ENCODE measurements at regions not wholly inside any gene's neighbourhood (a gene's known extent, or its start where the extent isn't known, plus 50 kb on each side); places are given as distances from the start of the nearest gene placed in this dataset.
"Not testable (repeated sequence)": the region's sequence is repeated elsewhere in the genome, so short reads cannot be mapped to it uniquely, and the experiment has no call there.

GRCh38 chr9:30579810-30580209 lies 1804.6 kb upstream of the ACO1 start:
- ChIA-PET POLR2A (ENCODE audit: partially characterized antibody) (no interaction called here), CTCF (ENCODE audit: partially characterized antibody) (no interaction called here)
- Histone ChIP-seq H3K4me3 (ENCODE audit: low read length in 2 of 2) (no peak overlapping the region), H3K36me3 (ENCODE audit: insufficient read depth, low read length) (no peaks in the 10 kb centered on the region), H3K27me3 (ENCODE audit: insufficient read depth, low read length) (no peaks in the 10 kb centered on the region), H3K4me1 (ENCODE audit: insufficient read depth, low read length) (no peaks in the 10 kb centered on the region), H3K27ac (ENCODE audit: low read depth, low read length) (no peak overlapping the region), H3K9me3 (ENCODE audit: control insufficient read depth in 1 of 2, low read length in 2 of 2) (no peaks in the 10 kb centered on the region)
- Mint-ChIP-seq H3K27me3 (no peaks in the 10 kb centered on the region), H3K27ac (no peak overlapping the region), H3K9me3 (peaks cover 0 to 4% (median 0%) of the 10 kb centered on the region in 8 donors), H3K4me1 (no peaks in the 10 kb centered on the region), H3K36me3 (no peaks in the 10 kb centered on the region), H3K4me3 (no peak overlapping the region)
- no peak for DNase-seq
- intact Hi-C loops (cut with micrococcal nuclease), result no loop called here

GRCh38 chr9:30582240-30582639 lies 1802.2 kb upstream of the ACO1 start:
- H3K27me3 Mint-ChIP-seq, result no peaks in the 10 kb centered on the region
- CTCF ChIA-PET (ENCODE audit: partially characterized antibody), result no interaction called here

GRCh38 chr9:30584559-30584958 lies 1799.9 kb upstream of the ACO1 start:
- no peaks in the 10 kb centered on the region for H3K4me1 Mint-ChIP-seq
- peaks cover 0 to 2% (median 0%) of the 10 kb centered on the region in 8 donors for H3K9me3 Mint-ChIP-seq
- DNase-seq, result no peak
- H3K36me3 Mint-ChIP-seq, result no peaks in the 10 kb centered on the region
- ChIA-PET CTCF (ENCODE audit: partially characterized antibody) (no interaction called here), POLR2A (ENCODE audit: partially characterized antibody) (no interaction called here)
- no peak overlapping the region for H3K4me3 ChIP-seq (ENCODE audit: low read length in 2 of 2)
- H3K9me3 ChIP-seq (ENCODE audit: control insufficient read depth in 1 of 2, low read length in 2 of 2), result no peaks in the 10 kb centered on the region
- no peak overlapping the region for H3K4me3 Mint-ChIP-seq
- no peaks in the 10 kb centered on the region for H3K4me1 ChIP-seq (ENCODE audit: insufficient read depth, low read length)
- no peak overlapping the region for H3K27ac Mint-ChIP-seq
- no peak overlapping the region for H3K27ac ChIP-seq (ENCODE audit: low read depth, low read length)
- H3K36me3 ChIP-seq (ENCODE audit: insufficient read depth, low read length), result no peaks in the 10 kb centered on the region
- H3K27me3 Mint-ChIP-seq, result no peaks in the 10 kb centered on the region
- H3K27me3 ChIP-seq (ENCODE audit: insufficient read depth, low read length), result no peaks in the 10 kb centered on the region
- intact Hi-C loops (cut with micrococcal nuclease), result no loop called here

More at GRCh38 chr9:30582240-30582639, 1802.2 kb upstream of the ACO1 start:
- DNase-seq, result no peak
- H3K27ac Mint-ChIP-seq, result no peak overlapping the region
- Histone ChIP-seq H3K36me3 (ENCODE audit: insufficient read depth, low read length) (no peaks in the 10 kb centered on the region), H3K4me1 (ENCODE audit: insufficient read depth, low read length) (no peaks in the 10 kb centered on the region), H3K9me3 (ENCODE audit: control insufficient read depth in 1 of 2, low read length in 2 of 2) (no peaks in the 10 kb centered on the region), H3K4me3 (ENCODE audit: low read length in 2 of 2) (no peak overlapping the region), H3K27me3 (ENCODE audit: insufficient read depth, low read length) (no peaks in the 10 kb centered on the region), H3K27ac (ENCODE audit: low read depth, low read length) (no peak overlapping the region)
- POLR2A ChIA-PET (ENCODE audit: partially characterized antibody), result no interaction called here
- H3K9me3 Mint-ChIP-seq, result peaks cover 0 to 2% (median 0%) of the 10 kb centered on the region in 8 donors
- no peaks in the 10 kb centered on the region for H3K36me3 Mint-ChIP-seq
- no peak overlapping the region for H3K4me3 Mint-ChIP-seq
- H3K4me1 Mint-ChIP-seq, result no peaks in the 10 kb centered on the region
- intact Hi-C loops (cut with micrococcal nuclease), result no loop called here

GRCh38 chr9:30591461-30591860 lies 1793.0 kb upstream of the ACO1 start:
- POLR2A ChIA-PET (ENCODE audit: partially characterized antibody), result no interaction called here
- no peaks in the 10 kb centered on the region for H3K9me3 Mint-ChIP-seq
- H3K27ac ChIP-seq (ENCODE audit: low read depth, low read length), result no peak overlapping the region
- no peaks in the 10 kb centered on the region for H3K27me3 Mint-ChIP-seq
- H3K27me3 ChIP-seq (ENCODE audit: insufficient read depth, low read length), result no peaks in the 10 kb centered on the region
- no peaks in the 10 kb centered on the region for H3K36me3 Mint-ChIP-seq
- no peak for DNase-seq
- CTCF ChIA-PET (ENCODE audit: partially characterized antibody), result interaction anchor here (0.6 kb wide), 1 partner anchor 70 kb away, joined by 4 read pairs; no protein-coding TSS in a partner anchor
- no peak overlapping the region for H3K27ac Mint-ChIP-seq
- no peak overlapping the region for H3K4me3 ChIP-seq (ENCODE audit: low read length in 2 of 2)
- H3K4me1 Mint-ChIP-seq, result no peaks in the 10 kb centered on the region
- no peaks in the 10 kb centered on the region for H3K36me3 ChIP-seq (ENCODE audit: insufficient read depth, low read length)
- no peak overlapping the region for H3K4me3 Mint-ChIP-seq
- intact Hi-C loops (cut with micrococcal nuclease), result no loop called here
- H3K9me3 ChIP-seq (ENCODE audit: control insufficient read depth in 1 of 2, low read length in 2 of 2), result no peaks in the 10 kb centered on the region
- H3K4me1 ChIP-seq (ENCODE audit: insufficient read depth, low read length), result no peaks in the 10 kb centered on the region

- no peaks in the 10 kb centered on the region for H3K4me1 Mint-ChIP-seq
- no peaks in the 10 kb centered on the region for H3K27me3 ChIP-seq (ENCODE audit: insufficient read depth, low read length)
- CTCF ChIA-PET (ENCODE audit: partially characterized antibody), result no interaction called here
- intact Hi-C loops (cut with micrococcal nuclease), result no loop called here
- H3K4me3 Mint-ChIP-seq, result no peak overlapping the region
- H3K36me3 ChIP-seq (ENCODE audit: insufficient read depth, low read length), result no peaks in the 10 kb centered on the region
- POLR2A ChIA-PET (ENCODE audit: partially characterized antibody), result no interaction called here
- no peak overlapping the region for H3K27ac Mint-ChIP-seq
- H3K27me3 Mint-ChIP-seq, result no peaks in the 10 kb centered on the region
- H3K4me3 ChIP-seq (ENCODE audit: low read length in 2 of 2), result no peak overlapping the region
- no peak for DNase-seq
- H3K9me3 Mint-ChIP-seq, result peaks cover 0 to 4% (median 0%) of the 10 kb centered on the region in 8 donors
- no peaks in the 10 kb centered on the region for H3K9me3 ChIP-seq (ENCODE audit: control insufficient read depth in 1 of 2, low read length in 2 of 2)
- H3K36me3 Mint-ChIP-seq, result no peaks in the 10 kb centered on the region
- H3K27ac ChIP-seq (ENCODE audit: low read depth, low read length), result no peak overlapping the region
- H3K4me1 ChIP-seq (ENCODE audit: insufficient read depth, low read length), result no peaks in the 10 kb centered on the region
Measured at GRCh38 chr9:30597608-30598007, 1786.8 kb upstream of the ACO1 start.

- H3K27me3 Mint-ChIP-seq, result no peaks in the 10 kb centered on the region
- no peaks in the 10 kb centered on the region for H3K36me3 Mint-ChIP-seq
- ChIA-PET POLR2A (ENCODE audit: partially characterized antibody) (no interaction called here), CTCF (ENCODE audit: partially characterized antibody) (no interaction called here)
- Histone ChIP-seq H3K4me3 (ENCODE audit: low read length in 2 of 2) (no peak overlapping the region), H3K27me3 (ENCODE audit: insufficient read depth, low read length) (no peaks in the 10 kb centered on the region), H3K4me1 (ENCODE audit: insufficient read depth, low read length) (no peaks in the 10 kb centered on the region), H3K9me3 (ENCODE audit: control insufficient read depth in 1 of 2, low read length in 2 of 2) (no peaks in the 10 kb centered on the region), H3K27ac (ENCODE audit: low read depth, low read length) (no peak overlapping the region), H3K36me3 (ENCODE audit: insufficient read depth, low read length) (no peaks in the 10 kb centered on the region)
- no peak overlapping the region for H3K27ac Mint-ChIP-seq
- intact Hi-C loops (cut with micrococcal nuclease), result no loop called here
- DNase-seq, result no peak
- H3K9me3 Mint-ChIP-seq, result peaks cover 0 to 5% (median 0%) of the 10 kb centered on the region in 8 donors
- H3K4me3 Mint-ChIP-seq, result no peak overlapping the region
- no peaks in the 10 kb centered on the region for H3K4me1 Mint-ChIP-seq
Measured at GRCh38 chr9:30605936-30606335, 1778.5 kb upstream of the ACO1 start.

GRCh38 chr9:30609713-30610112 lies 1774.7 kb upstream of the ACO1 start:
- no peaks in the 10 kb centered on the region for H3K9me3 ChIP-seq (ENCODE audit: control insufficient read depth in 1 of 2, low read length in 2 of 2)
- Mint-ChIP-seq H3K27me3 (no peaks in the 10 kb centered on the region), H3K9me3 (peaks cover 0 to 2% (median 0%) of the 10 kb centered on the region in 8 donors), H3K4me1 (no peaks in the 10 kb centered on the region), H3K4me3 (no peak overlapping the region), H3K27ac (no peak overlapping the region), H3K36me3 (no peaks in the 10 kb centered on the region)
- H3K4me3 ChIP-seq (ENCODE audit: low read length in 2 of 2), result no peak overlapping the region
- H3K4me1 ChIP-seq (ENCODE audit: insufficient read depth, low read length), result no peaks in the 10 kb centered on the region
- no peaks in the 10 kb centered on the region for H3K27me3 ChIP-seq (ENCODE audit: insufficient read depth, low read length)
- H3K27ac ChIP-seq (ENCODE audit: low read depth, low read length), result no peak overlapping the region
- intact Hi-C loops (cut with micrococcal nuclease), result no loop called here
- ChIA-PET POLR2A (ENCODE audit: partially characterized antibody) (no interaction called here), CTCF (ENCODE audit: partially characterized antibody) (no interaction called here)
- H3K36me3 ChIP-seq (ENCODE audit: insufficient read depth, low read length), result no peaks in the 10 kb centered on the region
- DNase-seq, result no peak

GRCh38 chr9:30616782-30617181 lies 1767.7 kb upstream of the ACO1 start:
- H3K4me1 ChIP-seq (ENCODE audit: insufficient read depth, low read length); H3K36me3 Mint-ChIP-seq; H3K27me3 ChIP-seq (ENCODE audit: insufficient read depth, low read length); intact Hi-C loops (cut with micrococcal nuclease); H3K36me3 ChIP-seq (ENCODE audit: insufficient read depth, low read length); H3K9me3 Mint-ChIP-seq; H3K9me3 ChIP-seq (ENCODE audit: control insufficient read depth in 1 of 2, low read length in 2 of 2); CTCF ChIA-PET (ENCODE audit: partially characterized antibody); H3K4me3 ChIP-seq (ENCODE audit: low read length in 2 of 2); H3K4me1 Mint-ChIP-seq; H3K27me3 Mint-ChIP-seq; H3K27ac ChIP-seq (ENCODE audit: low read depth, low read length); H3K27ac Mint-ChIP-seq; DNase-seq; H3K4me3 Mint-ChIP-seq; POLR2A ChIA-PET (ENCODE audit: partially characterized antibody): not testable (repeated sequence)

All from CD4-positive, alpha-beta memory T cell (primary cell).